Transverse colon (tissue), 4 donors: ENCODE measurements at regions not wholly inside any gene's neighbourhood (a gene's known extent, or its start where the extent isn't known, plus 50 kb on each side); places are given as distances from the start of the nearest gene placed in this dataset.

Experiments used
- POLR2A ChIP-seq: fragments of 450-650 bp; IDR thresholded peaks from one replicate; pipeline ENCODE4 v1.6.1; 2016; ENCODE audit warnings: antibody characterized with exemption, mild to moderate bottlenecking, moderate library complexity
- POLR2AphosphoS5 ChIP-seq, 3 donors: sonication (generic); formaldehyde crosslinking; IDR thresholded peaks; one replicate each; pipeline ENCODE4 v1.6.1; 2016; ENCODE audit warnings: antibody characterized with exemption in 3 of 3
- TF ChIP-seq, protein P1 (sequence below), 5 experiments: fragments of 200-600 bp in 3 of 5; fragments of 450-650 bp in 2 of 5; sonication (generic) in 3 of 5; IDR thresholded peaks; 1 replicate in 2 of 5; 2 replicates in 3 of 5; pipeline ENCODE4 v1.5.1; 2016 to 2017; ENCODE audit warnings: antibody characterized with exemption in 5 of 5, inconsistent platforms in 3 of 5, mild to moderate bottlenecking in 2 of 5, moderate library complexity in 1 of 5

DNA sequence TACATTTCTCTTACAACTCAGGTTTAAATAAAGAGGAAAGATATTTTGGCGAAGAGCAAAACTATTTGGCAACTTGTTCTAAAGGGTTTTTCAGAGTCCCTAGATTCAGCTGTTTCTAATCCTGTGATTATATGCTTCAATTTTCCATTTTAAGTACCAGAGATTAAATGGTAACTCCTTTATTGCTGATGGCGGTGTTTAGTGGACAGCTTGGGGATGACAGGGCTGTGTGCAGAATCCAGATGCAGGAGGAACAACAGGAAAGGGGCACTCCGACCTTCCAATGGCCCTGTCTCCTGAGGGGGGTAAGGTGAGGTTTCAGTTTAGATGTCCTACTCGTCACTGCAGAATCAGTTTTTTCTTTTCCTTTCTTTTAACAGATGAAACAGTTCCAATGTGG, 405.0 kb downstream of the PDCD6IP start:
- TF ChIP-seq, protein P1, sequence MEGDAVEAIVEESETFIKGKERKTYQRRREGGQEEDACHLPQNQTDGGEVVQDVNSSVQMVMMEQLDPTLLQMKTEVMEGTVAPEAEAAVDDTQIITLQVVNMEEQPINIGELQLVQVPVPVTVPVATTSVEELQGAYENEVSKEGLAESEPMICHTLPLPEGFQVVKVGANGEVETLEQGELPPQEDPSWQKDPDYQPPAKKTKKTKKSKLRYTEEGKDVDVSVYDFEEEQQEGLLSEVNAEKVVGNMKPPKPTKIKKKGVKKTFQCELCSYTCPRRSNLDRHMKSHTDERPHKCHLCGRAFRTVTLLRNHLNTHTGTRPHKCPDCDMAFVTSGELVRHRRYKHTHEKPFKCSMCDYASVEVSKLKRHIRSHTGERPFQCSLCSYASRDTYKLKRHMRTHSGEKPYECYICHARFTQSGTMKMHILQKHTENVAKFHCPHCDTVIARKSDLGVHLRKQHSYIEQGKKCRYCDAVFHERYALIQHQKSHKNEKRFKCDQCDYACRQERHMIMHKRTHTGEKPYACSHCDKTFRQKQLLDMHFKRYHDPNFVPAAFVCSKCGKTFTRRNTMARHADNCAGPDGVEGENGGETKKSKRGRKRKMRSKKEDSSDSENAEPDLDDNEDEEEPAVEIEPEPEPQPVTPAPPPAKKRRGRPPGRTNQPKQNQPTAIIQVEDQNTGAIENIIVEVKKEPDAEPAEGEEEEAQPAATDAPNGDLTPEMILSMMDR (IDR thresholded peaks at IDR 0.05): no peak
- TF ChIP-seq POLR2AphosphoS5 (IDR thresholded peaks at IDR 0.05) (no peak), POLR2A (no peak)
